Breast epithelium (tissue), 3 donors: ENCODE measurements at regions not wholly inside any gene's neighbourhood (a gene's known extent, or its start where the extent isn't known, plus 50 kb on each side); places are given as distances from the start of the nearest gene placed in this dataset.

ENCODE experiments used
- CTCF ChIP-seq, 3 donors: fragments of 450-650 bp; IDR thresholded peaks; one replicate each; pipeline ENCODE4 v1.5.1; 2016 to 2017; ENCODE audit warnings: antibody characterized with exemption in 3 of 3, mild to moderate bottlenecking in 3 of 3, moderate library complexity in 3 of 3
- POLR2A ChIP-seq: fragments of 450-650 bp; IDR thresholded peaks from one replicate; pipeline ENCODE4 v1.6.1; 2016; ENCODE audit warnings: antibody characterized with exemption, mild to moderate bottlenecking, moderate library complexity

DNA sequence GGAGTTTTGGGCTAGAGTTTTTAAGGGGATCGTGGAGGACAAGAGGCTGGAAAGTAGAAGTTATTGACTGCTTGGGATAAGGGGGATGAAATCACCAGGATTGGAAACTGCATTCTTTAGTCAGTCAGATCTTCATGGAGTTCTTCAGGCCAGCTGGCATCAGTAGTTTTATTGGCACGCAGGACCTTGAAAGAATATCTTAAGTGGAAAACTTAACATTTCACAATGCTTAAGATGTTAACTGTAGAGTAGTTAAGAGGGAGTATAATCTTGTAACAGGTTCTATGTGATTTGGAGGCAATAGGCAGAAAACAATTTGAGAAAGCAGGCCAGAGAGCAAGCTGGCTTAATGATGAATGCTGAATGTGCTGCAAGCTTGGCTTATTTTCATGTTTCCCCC lies 300.4 kb upstream of the KCNH7 start:
- no peak for TF ChIP-seq CTCF (IDR thresholded peaks at IDR 0.05)
- TF ChIP-seq POLR2A: no peak
